Gastroesophageal sphincter (tissue), 4 donors: ENCODE measurements at regions not wholly inside any gene's neighbourhood (a gene's known extent, or its start where the extent isn't known, plus 50 kb on each side); places are given as distances from the start of the nearest gene placed in this dataset.

Source experiments
- ATAC-seq: fragments of 150-250 bp; one replicate; pipeline ENCODE4 v1.9.1; 2016; ENCODE audit warnings: mild to moderate bottlenecking, moderate library complexity
- H3K27ac ChIP-seq, 4 donors: fragments of 200-600 bp; sonication (generic) in 3 of 4; 1 replicate in 3 of 4; 2 replicates in 1 of 4; pipeline ENCODE4 v1.5.1; 2016 to 2019
- H3K27me3 ChIP-seq: fragments of 200-600 bp; sonication (generic); one replicate; pipeline ENCODE4 v1.5.1; 2019
- H3K36me3 ChIP-seq, 2 donors: fragments of 200-600 bp; sonication (generic); one replicate each; pipeline ENCODE4 v1.5.1; 2019; ENCODE audit warnings: control low read depth in 1 of 2
- H3K4me1 ChIP-seq, 3 donors: fragments of 200-600 bp; sonication (generic); 1 replicate in 2 of 3; 2 replicates in 1 of 3; pipeline ENCODE4 v1.5.1; 2016 to 2019; ENCODE audit warnings: control low read depth in 2 of 3
- H3K4me3 ChIP-seq, 2 donors: fragments of 200-600 bp; sonication (generic); one replicate each; pipeline ENCODE4 v1.5.1; 2019; ENCODE audit warnings: mild to moderate bottlenecking in 1 of 2, moderate library complexity in 1 of 2
- H3K9me3 ChIP-seq, 3 donors: fragments of 200-600 bp; sonication (generic); one replicate each; pipeline ENCODE4 v1.5.1; 2017 to 2019; ENCODE audit warnings: control low read depth in 2 of 3
- CTCF ChIP-seq, 4 experiments: fragments of 200-600 bp in 2 of 4; fragments of 450-650 bp in 2 of 4; sonication (generic) in 1 of 4; IDR thresholded peaks; one replicate each; pipeline ENCODE4 v1.5.1; 2017 to 2019; ENCODE audit warnings: antibody characterized with exemption in 4 of 4, mild to moderate bottlenecking in 2 of 4, moderate library complexity in 2 of 4
- EP300 ChIP-seq: sonication (generic); formaldehyde crosslinking; IDR thresholded peaks from one replicate; pipeline ENCODE4 v1.6.1; 2017; ENCODE audit warnings: antibody characterized with exemption, mild to moderate bottlenecking
- POLR2A ChIP-seq, 2 donors: fragments of 450-650 bp; IDR thresholded peaks; one replicate each; pipeline ENCODE4 v1.6.1; 2017; ENCODE audit warnings: antibody characterized with exemption in 2 of 2, mild to moderate bottlenecking in 2 of 2, moderate library complexity in 1 of 2
- POLR2AphosphoS5 ChIP-seq: sonication (generic); formaldehyde crosslinking; IDR thresholded peaks from one replicate; pipeline ENCODE4 v1.6.1; 2017; ENCODE audit warnings: antibody characterized with exemption
- WGBS, 2 donors: methylation state at CpG; one replicate each; pipeline ENCODE4 v1.1.5; 2018; ENCODE audit warnings: low coverage in 1 of 2; 5-methylcytosine and 5-hydroxymethylcytosine counted together

GRCh38 chr16:66260522-66261254, 105.8 kb upstream of the CDH5 start:
- Histone ChIP-seq H3K9me3 (no peaks in the 10 kb centered on the region), H3K4me3 (no peak overlapping the region), H3K27me3 (no peaks in the 10 kb centered on the region), H3K36me3 (no peaks in the 10 kb centered on the region), H3K4me1 (peaks cover 0 to 31% (median 16%) of the 10 kb centered on the region in 3 donors), H3K27ac (no peak overlapping the region)
- no peak for ATAC-seq
- TF ChIP-seq POLR2A (IDR thresholded peaks at IDR 0.05) (no peak), POLR2AphosphoS5 (no peak), CTCF (IDR thresholded peaks at IDR 0.05) (no peak), EP300 (no peak)
- 80 to 92% methylated on average over 8 to 12 of the region's 14 CpGs for WGBS, 2 donors

- WGBS, 2 donors = 90 to 100% methylated on average over 1 to 3 of the region's 6 CpGs
- Histone ChIP-seq H3K27ac (no peak overlapping the region), H3K4me1 (peaks cover 0 to 29% (median 16%) of the 10 kb centered on the region in 3 donors), H3K27me3 (no peaks in the 10 kb centered on the region), H3K4me3 (no peak overlapping the region), H3K36me3 (no peaks in the 10 kb centered on the region), H3K9me3 (no peaks in the 10 kb centered on the region)
- no peak for ATAC-seq
- TF ChIP-seq CTCF (IDR thresholded peaks at IDR 0.05) = no peak
- no peak for TF ChIP-seq EP300
- no peak for TF ChIP-seq POLR2A (IDR thresholded peaks at IDR 0.05)
- TF ChIP-seq POLR2AphosphoS5 = no peak
Measured at GRCh38 chr16:66258916-66259845, 107.3 kb upstream of the CDH5 start.

- no peak for ATAC-seq
- no peaks in the 10 kb centered on the region for H3K9me3 ChIP-seq
- no peaks in the 10 kb centered on the region for H3K36me3 ChIP-seq
- H3K4me3 ChIP-seq = no peak overlapping the region
- TF ChIP-seq POLR2AphosphoS5 = no peak
- no peak for TF ChIP-seq CTCF (IDR thresholded peaks at IDR 0.05)
- TF ChIP-seq POLR2A (IDR thresholded peaks at IDR 0.05) = no peak
- TF ChIP-seq EP300 = no peak
- no peaks in the 10 kb centered on the region for H3K27me3 ChIP-seq
- WGBS, 2 donors = 100% methylated on average over 1 of the region's 1 CpG
- peaks cover 0 to 8% (median 0%) of the 10 kb centered on the region in 3 donors for H3K4me1 ChIP-seq
- no peak overlapping the region for H3K27ac ChIP-seq
Measured at GRCh38 chr16:66256919-66257318, 109.6 kb upstream of the CDH5 start.

- TF ChIP-seq POLR2AphosphoS5 = no peak
- no peak for TF ChIP-seq POLR2A (IDR thresholded peaks at IDR 0.05)
- no peak for TF ChIP-seq EP300
- no peak for TF ChIP-seq CTCF (IDR thresholded peaks at IDR 0.05)
- WGBS, 2 donors = 89 to 92% methylated on average over 3 to 4 of the region's 4 CpGs
- H3K4me3 ChIP-seq = no peak overlapping the region
- H3K9me3 ChIP-seq = no peaks in the 10 kb centered on the region
- ATAC-seq = no peak
- no peak overlapping the region for H3K27ac ChIP-seq
- H3K36me3 ChIP-seq = no peaks in the 10 kb centered on the region
- peaks cover 0 to 13% (median 0%) of the 10 kb centered on the region in 3 donors for H3K4me1 ChIP-seq
- no peaks in the 10 kb centered on the region for H3K27me3 ChIP-seq
Measured at GRCh38 chr16:66255647-66256046, 110.8 kb upstream of the CDH5 start.
